GM13977 (cell line): ENCODE measurements at regions not wholly inside any gene's neighbourhood (a gene's known extent, or its start where the extent isn't known, plus 50 kb on each side); places are given as distances from the start of the nearest gene placed in this dataset.

Experiments used
- DNase-seq: peaks from one replicate; pipeline ENCODE4 v3.0.0; 2012; ENCODE audit warnings: low spot score
- CTCF ChIP-seq: IDR thresholded peaks from 2 replicates; pipeline ENCODE4 v1.5.1; 2012; ENCODE audit warnings: mild to moderate bottlenecking, control low read depth; ENCODE audit not compliant: insufficient read depth; ENCODE audit errors: extremely low read depth, missing control alignments
- in situ Hi-C: fragments of 300-500 bp; cut with MboI; formaldehyde crosslinking; loops from one replicate; pipeline ENCODE4 v1.12.0; 2022; ENCODE audit warnings: low sequenced_read_pairs, low pct_unique_long_range_greater_than_20kb, mixed read lengths, inconsistent platforms; ENCODE audit not compliant: unreplicated experiment

- DNase-seq = no peak
- no peak for TF ChIP-seq CTCF
- in situ Hi-C loops = no loop called here
Observed at GRCh38 chr12:34275129-34275528, 252.8 kb downstream of the ALG10 start.

DNA sequence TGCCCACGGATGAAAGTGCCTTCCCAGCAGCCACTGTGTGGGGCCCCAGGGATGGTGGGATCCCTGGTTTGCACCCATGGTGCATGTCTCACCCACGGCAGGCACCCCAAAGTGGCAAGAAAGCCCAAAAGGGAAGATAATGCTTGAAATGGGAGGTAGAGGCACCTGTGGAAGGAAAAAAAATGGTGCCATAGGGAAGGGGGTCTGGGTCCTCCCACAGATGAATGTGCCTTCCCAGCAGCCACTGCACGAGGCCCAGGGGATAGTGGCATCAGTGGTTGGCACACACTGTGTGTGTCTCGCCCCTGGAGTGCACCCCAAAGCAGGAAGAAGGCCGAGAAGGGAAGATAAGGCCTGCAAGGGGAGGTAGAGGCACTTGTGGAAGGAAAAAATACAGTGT lies 264.2 kb downstream of the ALG10 start:
- TF ChIP-seq CTCF = no peak
- DNase-seq = no peak
- in situ Hi-C loops = no loop called here

GRCh38 chr12:34286934-34287333 lies 264.6 kb downstream of the ALG10 start:
- TF ChIP-seq CTCF = no peak
- in situ Hi-C loops = no loop called here
- DNase-seq = no peak

DNA sequence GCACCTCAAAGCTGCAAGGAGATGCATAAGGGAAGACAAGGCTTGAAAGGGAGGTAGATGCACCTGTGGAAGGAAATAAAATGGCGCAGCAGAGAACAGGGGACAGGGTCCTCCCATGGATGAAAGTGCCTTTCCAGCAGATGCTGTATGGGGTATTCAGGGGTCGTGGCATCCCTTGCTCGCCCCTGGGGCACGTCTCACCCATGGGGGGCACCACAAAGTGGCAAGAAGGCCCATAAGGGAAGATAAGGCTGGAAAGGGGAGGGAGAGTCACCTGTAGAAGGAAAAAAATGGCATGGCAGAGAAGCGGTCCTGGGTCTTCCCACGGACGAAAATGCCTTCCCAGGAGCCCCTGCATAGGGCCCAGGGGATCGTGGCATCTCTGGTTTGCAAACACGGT lies 265.1 kb downstream of the ALG10 start:
- TF ChIP-seq CTCF = no peak
- in situ Hi-C loops = no loop called here
- DNase-seq = no peak

- in situ Hi-C loops = no loop called here
- no peak for DNase-seq
- no peak for TF ChIP-seq CTCF
Observed at GRCh38 chr12:34287986-34288962, 266.0 kb downstream of the ALG10 start.

- in situ Hi-C loops = no loop called here
Observed at GRCh38 chr12:34288963-34289345, 266.7 kb downstream of the ALG10 start.

More at GRCh38 chr12:34288963-34289345, 266.7 kb downstream of the ALG10 start:
- DNase-seq = no peak
- no peak for TF ChIP-seq CTCF
